ENCODE measurements at regions not wholly inside any gene's neighbourhood (a gene's known extent, or its start where the extent isn't known, plus 50 kb on each side); places are given as distances from the start of the nearest gene placed in this dataset.
A peak's percentile ranks its signal among the peaks of the same experiment; 100 is the strongest.
"Not testable (repeated sequence)": the region's sequence is repeated elsewhere in the genome, so short reads cannot be mapped to it uniquely, and the experiment has no call there.

DNA sequence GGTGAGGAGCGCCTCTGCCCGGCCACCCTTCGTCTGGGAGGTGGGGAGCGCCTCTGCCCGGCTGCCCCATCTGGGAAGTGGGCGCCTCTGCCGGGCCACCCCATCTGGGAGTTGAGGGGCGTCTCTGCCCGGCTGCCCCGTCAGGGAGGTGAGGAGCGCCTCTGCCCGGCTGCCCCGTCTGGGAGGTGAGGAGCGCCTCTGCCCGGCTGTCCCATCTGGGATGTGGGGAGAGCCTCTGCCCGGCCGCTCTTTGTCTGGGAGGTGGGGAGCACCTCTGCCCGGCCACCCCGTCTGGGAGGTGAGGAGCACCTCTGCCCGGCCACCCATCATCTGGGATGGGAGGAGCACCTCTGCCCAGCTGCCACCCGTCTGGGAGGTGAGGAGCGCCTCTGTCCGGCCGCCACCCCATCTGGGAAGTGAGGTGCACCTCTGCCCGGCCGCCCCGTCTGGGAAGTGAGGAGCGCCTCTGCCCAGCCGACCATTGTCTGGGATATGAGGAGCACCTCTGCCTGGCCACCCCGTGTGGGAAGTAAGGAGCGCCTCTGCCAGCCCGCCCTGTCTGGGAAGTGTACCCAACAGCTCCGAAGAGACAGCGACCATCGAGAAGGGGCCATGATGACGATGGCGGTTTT is 144.2 kb upstream of the PRDX4 start:
- intact Hi-C loops (cut with DNase I); DNase-seq: not testable (repeated sequence)

DNA sequence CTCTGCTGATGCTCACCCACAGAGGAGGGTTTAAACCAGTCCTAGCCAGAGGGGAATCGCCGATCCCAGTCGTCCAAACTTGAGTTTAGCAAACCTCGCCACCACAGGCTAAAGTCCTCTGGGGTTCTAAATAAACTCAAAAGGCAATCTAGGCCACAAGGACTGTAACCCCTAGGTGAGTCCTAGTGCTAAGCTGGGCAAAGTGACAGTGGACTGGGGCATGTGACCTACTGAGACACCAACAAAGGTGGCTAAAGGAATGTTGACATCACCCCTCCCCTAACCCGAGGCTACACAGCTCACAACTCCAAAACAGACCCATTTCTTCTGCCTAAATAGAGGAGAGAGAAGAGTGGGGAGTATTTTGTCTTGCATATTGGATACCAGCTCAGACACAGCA is 142.8 kb upstream of the PRDX4 start:
- DNase-seq, result no peak
- intact Hi-C loops (cut with DNase I), result no loop called here

- intact Hi-C loops (cut with DNase I), result no loop called here
- no peak for DNase-seq
Observed at GRCh38 chrX:23525531-23525930, 141.8 kb upstream of the PRDX4 start.

- no peak for DNase-seq
- intact Hi-C loops (cut with DNase I), result no loop called here
Observed at GRCh38 chrX:23540532-23540931, 126.8 kb upstream of the PRDX4 start.

DNA sequence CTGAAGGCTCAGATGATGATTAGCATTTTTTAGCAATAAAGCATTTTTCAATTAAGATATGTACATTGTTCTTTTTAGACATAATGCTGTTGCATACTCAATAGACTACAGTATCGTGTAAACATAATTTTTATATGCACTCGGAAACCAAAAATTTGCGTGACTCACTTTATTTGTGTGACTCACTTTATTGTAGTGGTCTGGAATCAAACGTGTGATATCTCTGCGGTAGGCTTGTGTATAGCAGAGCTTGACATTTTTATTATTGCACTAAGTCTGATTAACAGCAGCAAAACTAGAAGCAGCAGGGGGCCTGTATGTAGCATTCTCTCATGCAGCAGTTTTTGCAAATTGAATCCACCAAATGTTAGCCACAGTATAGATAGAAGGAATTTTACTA is 119.1 kb upstream of the PRDX4 start:
- DNase-seq, result no peak
- intact Hi-C loops (cut with DNase I), result no loop called here

DNA sequence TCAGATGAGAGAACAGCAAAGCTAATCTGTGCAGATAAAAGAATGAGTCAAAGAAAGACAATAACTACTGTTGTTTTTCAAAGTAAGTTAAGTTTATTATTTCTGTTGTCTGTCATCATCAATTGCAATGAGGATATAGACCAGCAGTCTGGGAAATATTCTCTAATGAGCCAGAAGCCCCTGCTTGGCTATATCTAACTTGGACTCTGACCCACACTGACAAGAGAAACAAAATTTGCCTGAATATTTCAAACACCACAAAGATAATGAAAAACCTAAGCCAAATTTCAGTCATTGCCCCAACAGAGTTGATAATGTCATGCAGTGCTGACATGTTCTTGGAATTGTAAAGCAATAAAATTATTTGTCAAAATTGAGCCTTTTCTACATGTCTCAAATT is 115.0 kb upstream of the PRDX4 start:
- intact Hi-C loops (cut with DNase I), result no loop called here
- DNase-seq, result no peak

GRCh38 chrX:23554304-23554703 is 113.0 kb upstream of the PRDX4 start:
- intact Hi-C loops (cut with DNase I), result no loop called here

DNA sequence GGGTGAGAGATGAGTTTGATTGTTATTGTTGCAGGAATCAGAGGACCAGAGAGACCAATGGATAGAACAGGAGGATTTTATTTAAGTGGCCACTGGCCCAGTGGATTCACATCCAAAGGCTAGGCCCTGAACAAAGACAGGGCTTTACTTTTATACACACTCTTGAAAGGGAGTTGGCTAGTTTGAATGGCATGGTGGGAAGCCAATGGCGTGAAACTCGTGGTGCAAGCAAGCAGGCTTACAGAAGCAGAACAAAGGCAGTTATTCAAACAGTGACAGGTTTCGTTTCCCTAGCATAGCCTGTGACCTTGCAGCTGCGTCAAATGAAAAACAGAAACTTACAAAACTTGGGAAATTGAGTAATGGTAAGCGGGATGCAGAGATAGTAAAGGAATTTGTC is 110.2 kb upstream of the PRDX4 start:
- intact Hi-C loops (cut with DNase I), result no loop called here
- no peak for DNase-seq

More at GRCh38 chrX:23554304-23554703, 113.0 kb upstream of the PRDX4 start:
- peak in 3 of 42 donors; percentile 2 to 15 (median 3) for DNase-seq

DNA sequence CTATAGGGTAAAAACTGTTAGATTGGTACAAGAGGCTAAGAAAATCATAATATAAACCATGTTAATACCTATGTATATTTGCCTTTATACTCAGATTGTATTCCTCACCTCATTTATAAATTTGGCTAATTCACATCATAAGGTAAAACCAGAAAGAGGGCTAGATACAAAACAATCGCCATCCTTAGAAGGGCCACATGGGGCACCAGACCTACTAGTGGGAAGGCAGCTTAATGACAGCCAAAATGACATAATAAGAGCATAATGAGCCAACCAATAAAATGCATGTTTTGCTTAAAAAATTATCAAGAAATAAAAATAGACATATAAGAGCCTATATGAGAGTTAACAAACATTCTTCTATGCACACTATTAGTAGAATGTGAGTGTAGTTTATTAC is 107.3 kb upstream of the PRDX4 start:
- no peak for DNase-seq
- intact Hi-C loops (cut with DNase I), result no loop called here

DNA sequence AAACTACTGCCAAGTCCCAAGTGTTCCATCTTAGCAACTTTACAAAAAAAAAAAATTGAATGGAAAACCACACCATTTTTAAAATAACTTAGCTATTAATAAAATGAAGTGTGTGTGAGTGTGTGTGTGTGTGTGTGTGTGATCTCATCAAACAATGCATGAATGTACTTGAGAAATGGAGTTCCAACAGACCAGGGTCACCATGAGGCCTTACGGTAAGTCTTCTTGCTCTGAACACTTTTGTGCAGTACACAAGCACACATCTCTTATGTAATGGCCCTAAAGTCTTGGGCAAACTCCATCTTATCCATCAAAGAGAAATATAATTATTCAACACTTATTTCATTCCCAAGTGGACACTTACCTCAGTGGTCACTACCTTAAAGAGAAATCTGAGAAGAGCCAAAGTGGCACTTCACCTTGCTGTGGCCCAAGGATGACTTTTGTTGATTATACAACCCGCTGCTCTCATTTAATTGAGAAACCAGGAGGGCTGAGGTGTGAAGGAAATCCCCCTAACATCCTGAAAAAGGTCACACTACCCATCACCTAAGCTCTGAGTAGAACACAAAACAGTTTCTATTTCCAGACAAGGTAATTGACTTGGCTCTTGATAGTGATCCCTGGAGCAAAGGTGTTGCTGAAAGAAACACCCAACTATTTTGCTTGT is 96.5 kb upstream of the PRDX4 start:
- no peak for DNase-seq
- intact Hi-C loops (cut with DNase I), result no loop called here

- intact Hi-C loops (cut with DNase I), result no loop called here
- no peak for DNase-seq
Observed at GRCh38 chrX:23575281-23575680, 92.0 kb upstream of the PRDX4 start.

GRCh38 chrX:23578079-23578478 is 89.2 kb upstream of the PRDX4 start:
- DNase-seq, result no peak
- intact Hi-C loops (cut with DNase I), result no loop called here

DNA sequence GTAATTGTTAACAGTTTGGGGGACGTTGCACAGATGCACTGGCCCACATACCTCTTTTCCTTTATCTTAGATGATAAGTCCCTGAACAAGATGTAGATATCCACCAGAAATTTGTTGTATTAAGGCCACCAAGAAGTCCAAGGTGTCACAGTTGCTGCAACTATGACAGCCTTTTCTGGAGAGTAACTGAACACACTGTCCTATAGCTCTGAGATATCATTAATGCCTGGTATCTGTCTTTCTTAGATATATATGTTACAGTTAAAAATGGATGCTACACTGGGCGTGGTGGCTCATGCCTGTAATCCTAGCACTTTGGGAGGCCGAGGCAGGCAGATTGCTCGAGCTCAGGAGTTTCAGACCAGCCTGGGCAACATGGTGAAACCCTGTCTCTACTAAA is 77.8 kb upstream of the PRDX4 start:
- intact Hi-C loops (cut with DNase I), result no loop called here
- DNase-seq, result no peak

GRCh38 chrX:23592741-23593140 is 74.6 kb upstream of the PRDX4 start:
- DNase-seq, result no peak
- intact Hi-C loops (cut with DNase I), result no loop called here

- intact Hi-C loops (cut with DNase I), result no loop called here
- no peak for DNase-seq
Observed at GRCh38 chrX:23598575-23598974, 68.7 kb upstream of the PRDX4 start.

DNA sequence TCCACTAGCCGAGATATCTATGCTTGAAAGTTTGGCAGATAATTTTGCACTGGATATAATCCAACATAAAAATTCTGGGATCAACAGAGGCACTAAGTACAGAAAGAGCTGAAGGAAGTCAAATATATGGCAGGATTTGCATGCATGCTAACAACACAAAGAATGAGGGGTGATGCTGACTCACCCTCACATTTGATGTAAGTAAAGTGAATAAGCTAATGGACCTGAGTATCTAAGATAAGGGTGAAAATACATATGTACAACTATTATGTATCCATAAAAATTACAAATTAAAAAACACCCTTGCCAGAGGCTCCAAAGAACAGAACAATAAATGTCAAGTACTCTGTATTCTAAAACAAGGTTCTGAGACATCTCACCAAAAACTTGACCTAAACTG is 63.8 kb upstream of the PRDX4 start:
- DNase-seq, result no peak
- intact Hi-C loops (cut with DNase I), result no loop called here

DNA sequence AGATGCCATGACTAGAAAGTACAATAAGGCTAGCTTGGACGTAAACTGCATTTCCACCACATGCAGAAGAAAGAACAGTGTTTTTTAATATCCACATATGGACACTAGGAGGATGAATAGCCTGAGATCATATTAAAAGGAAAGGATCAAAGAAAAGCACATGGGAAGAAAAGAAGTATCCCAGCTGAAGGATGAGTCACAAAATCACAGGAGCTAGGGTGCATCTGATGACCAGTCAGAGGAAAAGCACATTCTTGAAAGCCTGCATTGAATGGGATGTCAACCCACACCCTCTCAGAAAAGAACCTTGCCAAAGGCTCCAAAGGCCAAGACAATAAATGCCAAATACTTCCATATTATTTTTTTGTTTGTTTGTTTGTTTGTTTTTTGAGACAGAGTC is 56.8 kb upstream of the PRDX4 start:
- intact Hi-C loops (cut with DNase I), result no loop called here
- no peak for DNase-seq

GRCh38 chrX:23612846-23613245 is 54.4 kb upstream of the PRDX4 start:
- no peak for DNase-seq
- intact Hi-C loops (cut with DNase I), result no loop called here

DNA sequence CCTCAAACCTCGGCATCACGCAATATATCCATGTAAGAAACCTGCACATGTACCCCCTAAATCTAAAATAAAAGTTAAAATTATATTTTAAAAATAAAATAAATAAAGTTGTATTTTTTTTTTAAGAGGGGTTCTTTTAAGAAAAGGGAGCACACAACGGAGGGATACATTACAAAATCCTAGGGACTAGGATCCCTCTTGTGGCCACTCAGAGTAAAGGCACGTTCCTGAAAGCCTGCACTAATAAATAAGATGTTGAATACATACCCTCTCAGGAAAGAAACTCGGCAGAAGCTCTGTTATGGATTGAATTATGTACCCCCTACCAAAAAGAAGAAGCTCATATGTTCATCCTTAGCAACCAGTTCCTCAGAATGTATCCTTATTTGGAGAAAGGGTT is 50.9 kb upstream of the PRDX4 start:
- DNase-seq, result peak in 8 of 42 donors; percentile 1 to 40 (median 6)
- intact Hi-C loops (cut with DNase I), result no loop called here
